CD4-positive, alpha-beta memory T cell (primary cell): ENCODE measurements at regions not wholly inside any gene's neighbourhood (a gene's known extent, or its start where the extent isn't known, plus 50 kb on each side); places are given as distances from the start of the nearest gene placed in this dataset.
"Not testable (repeated sequence)": the region's sequence is repeated elsewhere in the genome, so short reads cannot be mapped to it uniquely, and the experiment has no call there.

Experiments used
- CTCF ChIA-PET: fragments of 350-600 bp; sonication (Branson Sonifier 250); formaldehyde crosslinking; loops from one replicate; lab custom pipeline; 2021; ENCODE audit warnings: inconsistent platforms; ENCODE audit not compliant: partially characterized antibody; lab: Charles Lee
- POLR2A ChIA-PET: fragments of 350-600 bp; sonication (Branson Sonifier 250); formaldehyde crosslinking; loops from one replicate; lab custom pipeline; 2021; ENCODE audit not compliant: partially characterized antibody; lab: Charles Lee
- DNase-seq, 5 donors: peaks; one replicate each; pipeline versions ENCODE4 v3.0.0 to v3.0.0-alpha.2; 2020 to 2022; ENCODE audit warnings: mixed read lengths in 1 of 5
- H3K27ac ChIP-seq: one replicate; pipeline ENCODE4 v1.7.0; 2013; ENCODE audit warnings: low read depth, low read length
- H3K27me3 ChIP-seq: 2 replicates; pipeline ENCODE4 v1.7.0; 2013; ENCODE audit warnings: mild to moderate bottlenecking, low read length, moderate library complexity; ENCODE audit not compliant: insufficient read depth
- H3K36me3 ChIP-seq: 2 replicates; pipeline ENCODE4 v1.7.0; 2013; ENCODE audit warnings: mild to moderate bottlenecking, low read length, moderate library complexity; ENCODE audit not compliant: insufficient read depth
- H3K4me1 ChIP-seq: 2 replicates; pipeline ENCODE4 v1.7.0; 2013; ENCODE audit warnings: mild to moderate bottlenecking, low read length, moderate library complexity; ENCODE audit not compliant: insufficient read depth
- H3K4me3 ChIP-seq, 2 donors: one replicate each; pipeline ENCODE4 v1.7.0; 2013; ENCODE audit warnings: low read length in 2 of 2, mild to moderate bottlenecking in 1 of 2
- H3K9me3 ChIP-seq, 2 donors: one replicate each; pipeline ENCODE4 v1.7.0; 2013; ENCODE audit warnings: low read length in 2 of 2, control low read depth in 1 of 2; ENCODE audit not compliant: control insufficient read depth in 1 of 2
- H3K27ac Mint-ChIP-seq, 7 donors: one replicate each; pipeline ENCODE4 v1.8.0; 2020 to 2021; ENCODE audit warnings: mixed read lengths in 7 of 7, mild to moderate bottlenecking in 6 of 7, inconsistent platforms in 3 of 7, moderate library complexity in 3 of 7
- H3K27me3 Mint-ChIP-seq, 2 donors: one replicate each; pipeline ENCODE4 v1.8.0; 2020 to 2021; ENCODE audit warnings: mixed read lengths in 2 of 2
- H3K36me3 Mint-ChIP-seq, 2 donors: one replicate each; pipeline ENCODE4 v1.8.0; 2020 to 2021; ENCODE audit warnings: mixed read lengths in 2 of 2, inconsistent platforms in 1 of 2, mild to moderate bottlenecking in 1 of 2
- H3K4me1 Mint-ChIP-seq, 4 donors: one replicate each; pipeline ENCODE4 v1.8.0; 2020 to 2021; ENCODE audit warnings: mixed read lengths in 4 of 4, mild to moderate bottlenecking in 1 of 4
- H3K4me3 Mint-ChIP-seq, 8 donors: one replicate each; pipeline ENCODE4 v1.8.0; 2020 to 2021; ENCODE audit warnings: mixed read lengths in 8 of 8, mild to moderate bottlenecking in 7 of 8, moderate library complexity in 6 of 8, inconsistent platforms in 3 of 8
- H3K9me3 Mint-ChIP-seq, 8 donors: one replicate each; pipeline ENCODE4 v1.8.0; 2020 to 2021; ENCODE audit warnings: mixed read lengths in 8 of 8, mild to moderate bottlenecking in 5 of 8, inconsistent platforms in 3 of 8, moderate library complexity in 1 of 8
- intact Hi-C: fragments of 100-400 bp; cut with micrococcal nuclease; formaldehyde crosslinking; loops from one replicate; pipeline ENCODE4 v1.15.1; 2023

GRCh38 chr1:149246212-149246611, 142.9 kb upstream of the NBPF9 start:
- H3K27ac Mint-ChIP-seq, H3K27ac ChIP-seq, H3K9me3 Mint-ChIP-seq, H3K36me3 ChIP-seq, DNase-seq, H3K27me3 Mint-ChIP-seq, H3K9me3 ChIP-seq, H3K4me1 Mint-ChIP-seq, H3K4me1 ChIP-seq, H3K4me3 Mint-ChIP-seq, intact Hi-C loops, H3K4me3 ChIP-seq, POLR2A ChIA-PET, CTCF ChIA-PET, H3K27me3 ChIP-seq, H3K36me3 Mint-ChIP-seq: not testable (repeated sequence)

GRCh38 chr1:149248610-149249009, 145.3 kb upstream of the NBPF9 start:
- CTCF ChIA-PET, H3K4me3 Mint-ChIP-seq, H3K4me1 Mint-ChIP-seq, H3K27ac Mint-ChIP-seq, POLR2A ChIA-PET, H3K4me3 ChIP-seq, H3K27ac ChIP-seq, H3K4me1 ChIP-seq, H3K9me3 Mint-ChIP-seq, H3K27me3 Mint-ChIP-seq, intact Hi-C loops, H3K27me3 ChIP-seq, H3K36me3 ChIP-seq, H3K9me3 ChIP-seq, DNase-seq, H3K36me3 Mint-ChIP-seq: not testable (repeated sequence)

GRCh38 chr1:149249850-149250467, 146.6 kb upstream of the NBPF9 start:
- H3K4me3 Mint-ChIP-seq, POLR2A ChIA-PET, H3K36me3 ChIP-seq, DNase-seq, intact Hi-C loops, H3K27me3 Mint-ChIP-seq, H3K27me3 ChIP-seq, H3K27ac ChIP-seq, H3K27ac Mint-ChIP-seq, H3K9me3 Mint-ChIP-seq, H3K4me1 Mint-ChIP-seq, H3K9me3 ChIP-seq, H3K4me1 ChIP-seq, H3K4me3 ChIP-seq, CTCF ChIA-PET, H3K36me3 Mint-ChIP-seq: not testable (repeated sequence)

GRCh38 chr1:149254894-149255847, 151.8 kb upstream of the NBPF9 start:
- H3K36me3 Mint-ChIP-seq, CTCF ChIA-PET, H3K4me1 Mint-ChIP-seq: not testable (repeated sequence)

GRCh38 chr1:149260284-149260683, 156.9 kb upstream of the NBPF9 start:
- H3K9me3 ChIP-seq, H3K36me3 ChIP-seq, POLR2A ChIA-PET, CTCF ChIA-PET, H3K9me3 Mint-ChIP-seq, H3K36me3 Mint-ChIP-seq, H3K27ac ChIP-seq, H3K4me3 Mint-ChIP-seq, DNase-seq, H3K4me3 ChIP-seq, H3K27ac Mint-ChIP-seq, H3K4me1 ChIP-seq, H3K27me3 Mint-ChIP-seq, H3K4me1 Mint-ChIP-seq, intact Hi-C loops, H3K27me3 ChIP-seq: not testable (repeated sequence)

More at GRCh38 chr1:149254894-149255847, 151.8 kb upstream of the NBPF9 start:
- H3K4me3 ChIP-seq, H3K4me1 ChIP-seq, POLR2A ChIA-PET, H3K27ac ChIP-seq, H3K4me3 Mint-ChIP-seq, H3K9me3 Mint-ChIP-seq, H3K9me3 ChIP-seq, H3K27ac Mint-ChIP-seq, intact Hi-C loops, H3K27me3 ChIP-seq, H3K27me3 Mint-ChIP-seq, H3K36me3 ChIP-seq, DNase-seq: not testable (repeated sequence)

GRCh38 chr1:149260736-149261340, 157.5 kb upstream of the NBPF9 start:
- H3K9me3 Mint-ChIP-seq, H3K4me1 Mint-ChIP-seq, POLR2A ChIA-PET, H3K4me3 Mint-ChIP-seq, H3K36me3 ChIP-seq, H3K9me3 ChIP-seq, DNase-seq, intact Hi-C loops, H3K27me3 Mint-ChIP-seq, H3K27me3 ChIP-seq, H3K4me1 ChIP-seq, H3K36me3 Mint-ChIP-seq, H3K27ac ChIP-seq, H3K4me3 ChIP-seq, H3K27ac Mint-ChIP-seq, CTCF ChIA-PET: not testable (repeated sequence)

- H3K4me3 Mint-ChIP-seq, H3K4me3 ChIP-seq, H3K36me3 ChIP-seq, H3K9me3 ChIP-seq, H3K4me1 Mint-ChIP-seq, H3K36me3 Mint-ChIP-seq, H3K27me3 ChIP-seq, H3K9me3 Mint-ChIP-seq, H3K27me3 Mint-ChIP-seq, POLR2A ChIA-PET, H3K27ac Mint-ChIP-seq, intact Hi-C loops, H3K4me1 ChIP-seq, H3K27ac ChIP-seq, DNase-seq, CTCF ChIA-PET: not testable (repeated sequence)
Measured at GRCh38 chr1:149267287-149267686, 163.9 kb upstream of the NBPF9 start.
